HS-27A (cell line): ENCODE measurements at regions not wholly inside any gene's neighbourhood (a gene's known extent, or its start where the extent isn't known, plus 50 kb on each side); places are given as distances from the start of the nearest gene placed in this dataset.

ENCODE experiments used
- DNase-seq: peaks from one replicate; pipeline ENCODE4 v3.0.0-alpha.2; 2012; ENCODE audit warnings: low read depth, missing footprints

GRCh38 chr4:128601991-128602695 lies 207.4 kb upstream of the JADE1 start:
- no peak for DNase-seq

- peak; percentile 65 for DNase-seq
Observed at GRCh38 chr4:128600996-128601871, 208.3 kb upstream of the JADE1 start.

DNA sequence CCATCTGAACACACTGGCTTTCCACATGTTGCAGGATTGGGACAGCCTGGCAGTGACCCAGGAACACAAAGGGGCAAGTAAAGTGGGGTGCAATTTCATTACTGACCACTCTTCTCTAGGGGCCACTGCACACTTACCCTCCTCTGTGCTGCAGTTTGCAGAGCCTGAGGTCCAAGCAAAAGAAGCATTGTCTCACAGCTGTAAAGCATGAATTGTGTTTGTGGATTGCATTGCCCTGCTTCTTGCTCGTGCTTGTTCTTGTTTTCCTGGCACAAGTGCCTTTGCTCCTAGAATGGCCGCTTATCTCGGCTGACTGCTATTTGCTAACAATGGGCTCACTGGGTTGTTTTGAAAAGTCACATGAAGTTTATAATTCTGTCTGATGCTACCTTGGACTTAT lies 209.1 kb upstream of the JADE1 start:
- DNase-seq, result no peak

GRCh38 chr4:128597500-128597899 lies 212.0 kb upstream of the JADE1 start:
- no peak for DNase-seq

- no peak for DNase-seq
Observed at GRCh38 chr4:128596853-128597252, 212.6 kb upstream of the JADE1 start.

DNA sequence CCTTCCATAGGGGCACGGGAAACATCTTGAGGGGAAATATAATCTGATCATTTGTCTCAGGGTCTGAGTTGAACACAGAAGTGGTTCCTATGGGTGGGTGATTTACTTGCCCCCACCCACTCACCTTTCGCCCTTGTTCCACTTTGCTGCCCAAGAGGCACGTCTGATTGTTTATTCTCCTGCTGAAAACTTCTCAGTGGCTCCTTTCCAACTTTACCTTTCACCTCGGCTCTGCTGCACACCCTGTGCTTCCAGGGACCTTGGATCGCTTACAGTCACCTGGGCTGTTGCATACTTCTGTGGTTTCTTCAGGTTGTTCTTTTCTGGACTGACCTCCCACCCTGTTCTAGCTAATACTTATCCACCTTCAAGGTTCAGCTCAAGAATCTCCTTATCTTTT lies 213.4 kb upstream of the JADE1 start:
- no peak for DNase-seq

DNA sequence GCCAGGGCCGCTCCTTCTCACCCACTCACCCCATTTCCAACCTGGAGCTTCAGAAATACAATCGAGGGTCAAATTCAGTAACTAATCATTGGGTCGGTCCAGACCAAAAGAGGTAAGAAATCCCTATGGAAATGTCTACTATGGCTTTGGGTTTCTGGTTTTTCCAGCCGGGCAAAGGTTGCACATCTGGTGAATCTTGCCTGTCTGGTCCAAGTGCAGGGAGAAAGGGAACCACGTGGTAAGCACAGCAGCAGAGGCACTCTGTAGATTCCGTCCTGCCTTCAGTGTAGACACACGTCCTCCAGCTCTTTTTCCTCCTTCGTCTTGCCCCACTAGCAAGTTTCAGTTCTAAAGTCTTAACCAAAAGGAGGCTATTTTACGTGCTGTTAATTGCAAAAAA lies 218.0 kb upstream of the JADE1 start:
- DNase-seq, result no peak

DNA sequence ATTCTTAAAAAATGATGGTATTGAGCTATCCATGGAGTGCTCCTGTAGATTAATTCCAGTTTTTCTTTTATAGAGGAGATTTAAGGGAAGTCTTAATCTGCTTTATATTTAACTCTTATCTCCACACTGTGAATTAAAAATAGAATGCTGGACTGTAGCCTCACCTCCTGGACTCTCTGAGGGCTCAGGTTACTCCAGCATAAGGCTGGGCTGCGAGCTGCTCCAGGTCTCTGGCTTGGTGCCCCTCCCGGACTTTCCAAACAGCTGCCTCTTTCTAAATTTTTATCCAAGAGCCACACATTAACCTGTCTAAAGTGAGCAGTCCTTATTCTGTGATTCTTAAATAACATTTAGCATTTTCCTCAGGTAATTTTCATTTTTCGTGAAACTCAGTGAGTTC lies 218.7 kb upstream of the JADE1 start:
- no peak for DNase-seq

DNA sequence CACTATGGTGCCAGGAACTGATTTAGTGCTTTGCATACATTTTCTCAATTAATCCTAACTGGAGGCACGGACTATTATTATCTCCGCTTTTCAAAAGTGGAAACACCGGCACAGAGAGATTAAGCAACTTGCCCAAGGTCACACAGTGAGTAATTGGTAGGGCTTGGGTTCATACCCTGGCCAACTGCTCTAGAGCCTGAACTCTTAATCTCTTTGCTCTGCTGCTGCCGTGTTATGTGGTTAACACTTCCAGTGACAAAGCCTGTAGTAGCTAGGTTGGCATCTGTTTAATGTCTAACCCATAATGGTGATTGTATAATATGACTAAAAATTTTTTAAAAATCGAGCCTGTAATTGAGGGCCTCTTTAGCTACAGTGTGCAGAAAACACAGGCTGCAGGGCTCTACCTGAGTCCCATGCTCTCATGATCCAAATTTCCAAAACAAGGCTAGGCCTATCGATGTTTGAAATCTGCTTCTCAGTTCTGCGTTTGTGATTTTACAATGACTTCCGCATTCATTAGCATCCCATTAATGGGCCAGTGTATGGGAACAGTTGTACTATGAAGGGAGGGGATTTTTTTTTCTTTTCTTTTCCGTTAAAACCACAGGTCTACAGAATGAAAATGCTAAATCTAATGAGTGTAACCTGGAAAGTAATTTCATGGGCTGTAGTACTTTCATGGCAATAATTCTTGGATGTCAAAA lies 219.3 kb upstream of the JADE1 start:
- DNase-seq, result no peak

GRCh38 chr4:128589384-128589965 lies 220.0 kb upstream of the JADE1 start:
- DNase-seq, result no peak

DNA sequence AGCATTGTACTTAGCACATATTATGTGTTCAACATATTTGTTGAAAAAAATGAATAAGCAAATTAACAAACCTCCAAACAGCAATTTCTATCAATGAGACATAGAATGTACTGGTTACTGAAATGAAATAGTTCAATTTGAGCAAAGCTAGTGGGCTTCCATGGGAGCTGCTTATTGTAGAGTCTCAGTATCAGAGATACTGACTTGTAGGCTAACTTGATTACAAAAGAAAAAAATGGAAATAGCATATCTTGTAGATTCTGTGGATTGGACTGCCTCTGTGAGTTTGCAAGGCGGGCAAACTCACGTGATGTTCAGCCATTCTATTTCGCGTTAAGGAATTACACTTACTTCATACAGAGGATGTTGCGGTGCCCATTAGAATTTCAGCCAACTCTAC lies 222.1 kb upstream of the JADE1 start:
- no peak for DNase-seq

- no peak for DNase-seq
Observed at GRCh38 chr4:128583753-128584712, 225.5 kb upstream of the JADE1 start.

DNA sequence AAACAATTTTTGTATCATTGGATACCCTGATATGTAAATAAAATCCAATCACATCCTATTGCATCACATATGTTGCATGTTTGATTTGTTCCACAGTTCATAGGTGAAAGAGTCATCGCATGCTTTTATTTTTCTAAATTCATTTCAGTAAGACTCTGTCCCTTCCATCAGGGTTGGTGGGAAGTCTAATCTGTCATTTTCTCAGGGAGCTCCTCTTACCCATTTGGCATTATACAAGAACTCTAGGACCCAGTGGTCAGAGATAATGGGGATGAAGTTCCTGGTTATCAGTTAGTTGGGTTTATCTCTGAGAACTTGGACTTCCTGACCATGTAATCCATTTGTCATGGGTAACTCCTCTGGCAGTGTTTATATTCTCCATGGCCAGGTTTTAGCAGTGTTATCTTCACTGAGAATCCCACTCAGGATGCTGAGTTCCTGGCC lies 227.1 kb upstream of the JADE1 start:
- DNase-seq, result no peak

GRCh38 chr4:128579154-128579853 lies 230.2 kb upstream of the JADE1 start:
- no peak for DNase-seq

GRCh38 chr4:128574706-128575105 lies 234.8 kb upstream of the JADE1 start:
- DNase-seq, result no peak

DNA sequence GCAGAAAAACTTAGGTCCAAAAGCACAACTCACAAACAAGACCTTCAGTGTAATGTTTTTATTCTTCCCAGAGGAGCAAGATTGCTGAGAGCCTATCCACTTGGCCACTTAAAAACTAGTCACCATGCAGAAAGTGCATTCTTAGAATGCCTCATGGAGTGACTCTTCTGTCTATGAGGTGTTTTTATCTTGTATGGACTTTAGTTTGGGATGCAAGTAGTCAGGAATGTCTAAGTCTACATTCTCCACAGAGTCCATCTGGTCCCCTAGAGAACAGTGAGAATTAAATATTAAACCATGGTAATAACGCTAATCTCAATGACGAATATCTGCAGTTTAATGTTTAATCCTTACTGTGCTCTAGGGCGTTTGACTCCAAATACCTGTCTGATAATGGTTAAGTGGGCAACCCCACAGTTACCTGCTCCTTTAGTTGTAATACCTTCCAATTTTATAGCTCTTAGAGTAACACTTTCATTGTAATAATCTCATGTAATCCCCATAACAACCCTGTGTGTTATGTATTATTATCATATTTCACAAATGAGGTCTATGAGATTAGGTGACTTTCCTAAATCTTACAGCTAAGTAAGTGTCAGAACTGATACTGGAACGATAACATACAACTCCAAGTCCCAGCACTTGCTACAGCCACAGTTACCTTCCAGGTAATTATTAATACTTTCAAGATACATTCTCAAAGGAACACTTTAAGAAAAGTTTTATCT lies 235.6 kb upstream of the JADE1 start:
- DNase-seq, result peak; percentile 71

DNA sequence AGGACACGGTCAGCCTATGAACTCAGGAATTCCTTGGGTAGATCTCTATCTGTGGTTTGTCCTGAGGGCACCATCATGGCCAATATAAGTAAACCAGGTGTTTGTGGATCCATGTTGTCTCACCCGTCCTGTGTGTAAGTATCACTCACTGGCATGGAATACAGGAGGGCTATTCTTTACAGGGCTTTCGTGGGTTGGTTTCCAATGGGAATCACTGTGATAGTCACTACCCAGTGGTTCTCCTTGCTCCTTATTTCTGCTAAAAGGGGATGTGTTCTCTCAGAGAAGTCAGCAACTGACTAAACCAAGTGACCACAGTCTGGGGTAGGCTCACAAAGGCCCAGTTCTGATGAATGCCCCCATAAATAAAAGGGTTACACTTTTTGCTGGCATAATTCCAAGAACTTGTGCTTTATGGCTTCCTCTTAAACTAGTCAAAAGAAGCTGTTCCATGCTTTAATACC lies 236.7 kb upstream of the JADE1 start:
- no peak for DNase-seq

DNA sequence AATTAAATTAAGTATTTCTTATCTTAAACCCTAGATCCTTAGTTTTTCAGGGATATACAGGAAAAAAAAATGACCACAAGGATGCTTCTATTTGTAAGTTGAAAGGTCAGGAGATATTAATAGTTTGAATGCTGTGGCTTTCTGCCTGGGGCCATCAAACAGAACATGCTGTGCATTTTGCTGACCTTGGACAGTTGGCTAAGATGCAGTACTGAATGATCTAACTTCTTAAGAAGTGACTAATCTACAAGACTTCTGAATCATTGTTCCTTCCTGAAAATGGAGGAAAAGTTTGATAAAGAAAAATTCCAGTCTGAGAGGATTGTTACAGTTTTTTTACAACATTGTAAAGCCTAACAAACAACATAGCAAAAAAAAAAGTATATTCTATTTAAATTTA lies 237.8 kb upstream of the JADE1 start:
- no peak for DNase-seq

- DNase-seq, result no peak
Observed at GRCh38 chr4:128570387-128570975, 239.0 kb upstream of the JADE1 start.
